ENCODE measurements at regions not wholly inside any gene's neighbourhood (a gene's known extent, or its start where the extent isn't known, plus 50 kb on each side); places are given as distances from the start of the nearest gene placed in this dataset.

- Histone ChIP-seq H4K20me1 (ENCODE audit: control insufficient read depth, insufficient read depth, low read length, poor library complexity, severe bottlenecking) (no peaks in the 10 kb centered on the region), H3K27me3 (replicated peaks in 1 of 4; ENCODE audit: control extremely low read depth in 1 of 4, control insufficient read depth in 3 of 4, insufficient read depth in 4 of 4, low read length in 3 of 4) (no peaks in the 10 kb centered on the region), H3K9ac (ENCODE audit: low read length) (no peak overlapping the region), H3K9me3 (ENCODE audit: control extremely low read depth in 1 of 3, control insufficient read depth in 2 of 3, insufficient read depth in 1 of 3, low read length in 2 of 3) (no peaks in the 10 kb centered on the region), H3K36me3 (replicated peaks in 1 of 2; ENCODE audit: control extremely low read depth in 1 of 2, control insufficient read depth in 1 of 2, extremely low read depth in 1 of 2, insufficient read depth in 2 of 2, low read length in 1 of 2) (no peaks in the 10 kb centered on the region), H3K4me2 (replicated peaks; ENCODE audit: low read depth, low read length, poor library complexity, severe bottlenecking) (no peak overlapping the region), H3K4me3 (ENCODE audit: control extremely low read depth in 1 of 5, extremely low read depth in 1 of 5, insufficient read depth in 1 of 5, low read depth in 2 of 5, low read length in 4 of 5) (no peak overlapping the region), H2AFZ (ENCODE audit: insufficient read depth, low read depth, low read length, poor library complexity, severe bottlenecking) (no peak overlapping the region), H3K4me1 (ENCODE audit: control insufficient read depth in 2 of 2, insufficient read depth in 2 of 2, low read length in 2 of 2) (no peaks in the 10 kb centered on the region), H3K79me2 (ENCODE audit: control insufficient read depth, insufficient read depth, low read length) (no peaks in the 10 kb centered on the region), H3K27ac (ENCODE audit: low read length in 2 of 2) (no peak overlapping the region)
- H3K27me3 Mint-ChIP-seq, result no peaks in the 10 kb centered on the region
- DNase-seq (no peak), ATAC-seq (ENCODE audit: low read depth) (no peak)
- no peak for TF ChIP-seq EZH2 (IDR thresholded peaks at IDR 0.05; ENCODE audit: borderline replicate concordance, insufficient read depth, low read depth, low read length, poor library complexity, severe bottlenecking)
- no peak for TF ChIP-seq CTCF (IDR thresholded peaks at IDR 0.05)
- CTCF ChIA-PET, result no interaction called here
- POLR2A ChIA-PET, result no interaction called here
- no peak overlapping the region for H3K4me3 Mint-ChIP-seq
- no peak overlapping the region for H3K27ac Mint-ChIP-seq
- no CpG with 5 or more reads among the region's 2 CpGs for WGBS (ENCODE audit: insufficient coverage)
- H3K4me1 Mint-ChIP-seq, result no peaks in the 10 kb centered on the region
- intact Hi-C loops (cut with micrococcal nuclease), result no loop called here
- no peaks in the 10 kb centered on the region for H3K9me3 Mint-ChIP-seq (ENCODE audit: insufficient read depth)
Observed at GRCh38 chr5:106401561-106401960, 1269.2 kb downstream of the EFNA5 start.

- no CpG with 5 or more reads among the region's 1 CpG for WGBS (ENCODE audit: insufficient coverage)
- Histone ChIP-seq H3K79me2 (ENCODE audit: control insufficient read depth, insufficient read depth, low read length) (no peaks in the 10 kb centered on the region), H3K4me2 (replicated peaks; ENCODE audit: low read depth, low read length, poor library complexity, severe bottlenecking) (no peak overlapping the region), H3K9me3 (ENCODE audit: control extremely low read depth in 1 of 3, control insufficient read depth in 2 of 3, insufficient read depth in 1 of 3, low read length in 2 of 3) (no peaks in the 10 kb centered on the region), H3K36me3 (replicated peaks in 1 of 2; ENCODE audit: control extremely low read depth in 1 of 2, control insufficient read depth in 1 of 2, extremely low read depth in 1 of 2, insufficient read depth in 2 of 2, low read length in 1 of 2) (no peaks in the 10 kb centered on the region), H3K27me3 (replicated peaks in 1 of 4; ENCODE audit: control extremely low read depth in 1 of 4, control insufficient read depth in 3 of 4, insufficient read depth in 4 of 4, low read length in 3 of 4) (no peaks in the 10 kb centered on the region), H3K4me3 (ENCODE audit: control extremely low read depth in 1 of 5, extremely low read depth in 1 of 5, insufficient read depth in 1 of 5, low read depth in 2 of 5, low read length in 4 of 5) (no peak overlapping the region), H3K4me1 (ENCODE audit: control insufficient read depth in 2 of 2, insufficient read depth in 2 of 2, low read length in 2 of 2) (no peaks in the 10 kb centered on the region), H2AFZ (ENCODE audit: insufficient read depth, low read depth, low read length, poor library complexity, severe bottlenecking) (no peak overlapping the region), H3K9ac (ENCODE audit: low read length) (no peak overlapping the region), H4K20me1 (ENCODE audit: control insufficient read depth, insufficient read depth, low read length, poor library complexity, severe bottlenecking) (no peaks in the 10 kb centered on the region), H3K27ac (ENCODE audit: low read length in 2 of 2) (no peak overlapping the region)
- intact Hi-C loops (cut with micrococcal nuclease), result no loop called here
- no peaks in the 10 kb centered on the region for H3K4me1 Mint-ChIP-seq
- H3K4me3 Mint-ChIP-seq, result no peak overlapping the region
- H3K9me3 Mint-ChIP-seq (ENCODE audit: insufficient read depth), result no peaks in the 10 kb centered on the region
- POLR2A ChIA-PET, result no interaction called here
- H3K27me3 Mint-ChIP-seq, result no peaks in the 10 kb centered on the region
- no peak overlapping the region for H3K27ac Mint-ChIP-seq
- TF ChIP-seq CTCF (IDR thresholded peaks at IDR 0.05) (no peak), EZH2 (IDR thresholded peaks at IDR 0.05; ENCODE audit: borderline replicate concordance, insufficient read depth, low read depth, low read length, poor library complexity, severe bottlenecking) (no peak)
- ATAC-seq (ENCODE audit: low read depth) (no peak), DNase-seq (no peak)
- CTCF ChIA-PET, result no interaction called here
Observed at GRCh38 chr5:106399391-106399790, 1271.3 kb downstream of the EFNA5 start.
